ENCODE measurements at regions not wholly inside any gene's neighbourhood (a gene's known extent, or its start where the extent isn't known, plus 50 kb on each side); places are given as distances from the start of the nearest gene placed in this dataset.

DNA sequence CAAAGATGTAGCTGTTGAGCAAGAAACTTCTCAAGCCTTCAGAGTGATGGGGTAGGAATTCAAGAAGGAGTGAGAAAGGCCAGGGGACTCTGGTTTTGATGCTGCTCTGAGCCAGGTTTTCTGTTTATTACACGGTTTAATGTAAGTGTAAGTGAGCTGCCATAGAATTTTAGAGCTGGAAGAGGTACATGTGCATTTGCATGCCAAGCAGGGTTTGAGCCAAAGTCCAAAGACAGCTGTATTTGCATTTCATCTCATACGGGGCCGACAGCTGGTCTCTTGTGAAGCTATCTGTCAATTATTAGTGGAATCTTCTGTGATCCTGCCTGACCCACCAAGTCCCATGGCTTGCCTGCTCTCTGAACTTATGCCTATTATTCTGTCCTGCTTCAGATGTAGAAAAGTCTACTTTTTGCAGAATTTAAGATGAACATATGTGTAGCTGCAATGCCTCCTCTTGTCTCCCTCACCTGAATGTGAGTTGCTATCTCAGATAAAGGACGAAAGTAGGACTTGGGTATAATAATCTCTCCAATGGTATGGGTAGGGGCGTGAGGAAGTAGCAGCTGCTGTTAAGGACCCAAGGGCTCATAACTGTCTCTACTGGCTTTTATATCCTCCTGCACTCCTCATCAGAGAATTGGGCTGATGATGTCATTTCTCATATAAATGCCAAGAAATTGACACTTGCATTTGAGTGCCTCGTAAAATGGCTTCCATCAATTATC is 160.0 kb downstream of the SQOR start (continued):
- no peak for TF ChIP-seq ZSCAN29 (CRISPR knock-in tag; conservative IDR thresholded peaks at IDR 0.05)
- TF ChIP-seq, protein P1, sequence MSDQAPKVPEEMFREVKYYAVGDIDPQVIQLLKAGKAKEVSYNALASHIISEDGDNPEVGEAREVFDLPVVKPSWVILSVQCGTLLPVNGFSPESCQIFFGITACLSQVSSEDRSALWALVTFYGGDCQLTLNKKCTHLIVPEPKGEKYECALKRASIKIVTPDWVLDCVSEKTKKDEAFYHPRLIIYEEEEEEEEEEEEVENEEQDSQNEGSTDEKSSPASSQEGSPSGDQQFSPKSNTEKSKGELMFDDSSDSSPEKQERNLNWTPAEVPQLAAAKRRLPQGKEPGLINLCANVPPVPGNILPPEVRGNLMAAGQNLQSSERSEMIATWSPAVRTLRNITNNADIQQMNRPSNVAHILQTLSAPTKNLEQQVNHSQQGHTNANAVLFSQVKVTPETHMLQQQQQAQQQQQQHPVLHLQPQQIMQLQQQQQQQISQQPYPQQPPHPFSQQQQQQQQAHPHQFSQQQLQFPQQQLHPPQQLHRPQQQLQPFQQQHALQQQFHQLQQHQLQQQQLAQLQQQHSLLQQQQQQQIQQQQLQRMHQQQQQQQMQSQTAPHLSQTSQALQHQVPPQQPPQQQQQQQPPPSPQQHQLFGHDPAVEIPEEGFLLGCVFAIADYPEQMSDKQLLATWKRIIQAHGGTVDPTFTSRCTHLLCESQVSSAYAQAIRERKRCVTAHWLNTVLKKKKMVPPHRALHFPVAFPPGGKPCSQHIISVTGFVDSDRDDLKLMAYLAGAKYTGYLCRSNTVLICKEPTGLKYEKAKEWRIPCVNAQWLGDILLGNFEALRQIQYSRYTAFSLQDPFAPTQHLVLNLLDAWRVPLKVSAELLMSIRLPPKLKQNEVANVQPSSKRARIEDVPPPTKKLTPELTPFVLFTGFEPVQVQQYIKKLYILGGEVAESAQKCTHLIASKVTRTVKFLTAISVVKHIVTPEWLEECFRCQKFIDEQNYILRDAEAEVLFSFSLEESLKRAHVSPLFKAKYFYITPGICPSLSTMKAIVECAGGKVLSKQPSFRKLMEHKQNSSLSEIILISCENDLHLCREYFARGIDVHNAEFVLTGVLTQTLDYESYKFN (CRISPR knock-in tag; conservative IDR thresholded peaks at IDR 0.05) = peak; percentile 82
- peak; percentile 32; the same call in 1 of the 2 replicates for TF ChIP-seq SALL1 (CRISPR knock-in tag; IDR thresholded peaks at IDR 0.05)
- TF ChIP-seq TBX2 (CRISPR knock-in tag; IDR thresholded peaks at IDR 0.05; ENCODE audit: borderline replicate concordance) = peak; percentile 33; the same call in 1 of the 2 replicates
- no peak for TF ChIP-seq NAIF1 (CRISPR knock-in tag; IDR thresholded peaks at IDR 0.05; ENCODE audit: borderline replicate concordance)
- TF ChIP-seq ZSCAN31 (CRISPR knock-in tag; IDR thresholded peaks at IDR 0.05; ENCODE audit: low read depth) = no peak
- TF ChIP-seq KDM1A (CRISPR knock-in tag; IDR thresholded peaks at IDR 0.05) = no peak
- no peak for TF ChIP-seq BORCS8-MEF2B (CRISPR knock-in tag; IDR thresholded peaks at IDR 0.05)
- no peak for TF ChIP-seq ATF7-NPFF (CRISPR knock-in tag; IDR thresholded peaks at IDR 0.05; ENCODE audit: low read depth)
- TF ChIP-seq HNF4A (CRISPR knock-in tag; IDR thresholded peaks at IDR 0.05) = peak; percentile 91
- TF ChIP-seq, protein P2, sequence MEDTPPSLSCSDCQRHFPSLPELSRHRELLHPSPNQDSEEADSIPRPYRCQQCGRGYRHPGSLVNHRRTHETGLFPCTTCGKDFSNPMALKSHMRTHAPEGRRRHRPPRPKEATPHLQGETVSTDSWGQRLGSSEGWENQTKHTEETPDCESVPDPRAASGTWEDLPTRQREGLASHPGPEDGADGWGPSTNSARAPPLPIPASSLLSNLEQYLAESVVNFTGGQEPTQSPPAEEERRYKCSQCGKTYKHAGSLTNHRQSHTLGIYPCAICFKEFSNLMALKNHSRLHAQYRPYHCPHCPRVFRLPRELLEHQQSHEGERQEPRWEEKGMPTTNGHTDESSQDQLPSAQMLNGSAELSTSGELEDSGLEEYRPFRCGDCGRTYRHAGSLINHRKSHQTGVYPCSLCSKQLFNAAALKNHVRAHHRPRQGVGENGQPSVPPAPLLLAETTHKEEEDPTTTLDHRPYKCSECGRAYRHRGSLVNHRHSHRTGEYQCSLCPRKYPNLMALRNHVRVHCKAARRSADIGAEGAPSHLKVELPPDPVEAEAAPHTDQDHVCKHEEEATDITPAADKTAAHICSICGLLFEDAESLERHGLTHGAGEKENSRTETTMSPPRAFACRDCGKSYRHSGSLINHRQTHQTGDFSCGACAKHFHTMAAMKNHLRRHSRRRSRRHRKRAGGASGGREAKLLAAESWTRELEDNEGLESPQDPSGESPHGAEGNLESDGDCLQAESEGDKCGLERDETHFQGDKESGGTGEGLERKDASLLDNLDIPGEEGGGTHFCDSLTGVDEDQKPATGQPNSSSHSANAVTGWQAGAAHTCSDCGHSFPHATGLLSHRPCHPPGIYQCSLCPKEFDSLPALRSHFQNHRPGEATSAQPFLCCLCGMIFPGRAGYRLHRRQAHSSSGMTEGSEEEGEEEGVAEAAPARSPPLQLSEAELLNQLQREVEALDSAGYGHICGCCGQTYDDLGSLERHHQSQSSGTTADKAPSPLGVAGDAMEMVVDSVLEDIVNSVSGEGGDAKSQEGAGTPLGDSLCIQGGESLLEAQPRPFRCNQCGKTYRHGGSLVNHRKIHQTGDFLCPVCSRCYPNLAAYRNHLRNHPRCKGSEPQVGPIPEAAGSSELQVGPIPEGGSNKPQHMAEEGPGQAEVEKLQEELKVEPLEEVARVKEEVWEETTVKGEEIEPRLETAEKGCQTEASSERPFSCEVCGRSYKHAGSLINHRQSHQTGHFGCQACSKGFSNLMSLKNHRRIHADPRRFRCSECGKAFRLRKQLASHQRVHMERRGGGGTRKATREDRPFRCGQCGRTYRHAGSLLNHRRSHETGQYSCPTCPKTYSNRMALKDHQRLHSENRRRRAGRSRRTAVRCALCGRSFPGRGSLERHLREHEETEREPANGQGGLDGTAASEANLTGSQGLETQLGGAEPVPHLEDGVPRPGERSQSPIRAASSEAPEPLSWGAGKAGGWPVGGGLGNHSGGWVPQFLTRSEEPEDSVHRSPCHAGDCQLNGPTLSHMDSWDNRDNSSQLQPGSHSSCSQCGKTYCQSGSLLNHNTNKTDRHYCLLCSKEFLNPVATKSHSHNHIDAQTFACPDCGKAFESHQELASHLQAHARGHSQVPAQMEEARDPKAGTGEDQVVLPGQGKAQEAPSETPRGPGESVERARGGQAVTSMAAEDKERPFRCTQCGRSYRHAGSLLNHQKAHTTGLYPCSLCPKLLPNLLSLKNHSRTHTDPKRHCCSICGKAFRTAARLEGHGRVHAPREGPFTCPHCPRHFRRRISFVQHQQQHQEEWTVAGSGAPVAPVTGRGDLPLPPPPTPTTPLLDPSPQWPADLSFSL (CRISPR knock-in tag; IDR thresholded peaks at IDR 0.05) = no peak
- TF ChIP-seq, protein P3, sequence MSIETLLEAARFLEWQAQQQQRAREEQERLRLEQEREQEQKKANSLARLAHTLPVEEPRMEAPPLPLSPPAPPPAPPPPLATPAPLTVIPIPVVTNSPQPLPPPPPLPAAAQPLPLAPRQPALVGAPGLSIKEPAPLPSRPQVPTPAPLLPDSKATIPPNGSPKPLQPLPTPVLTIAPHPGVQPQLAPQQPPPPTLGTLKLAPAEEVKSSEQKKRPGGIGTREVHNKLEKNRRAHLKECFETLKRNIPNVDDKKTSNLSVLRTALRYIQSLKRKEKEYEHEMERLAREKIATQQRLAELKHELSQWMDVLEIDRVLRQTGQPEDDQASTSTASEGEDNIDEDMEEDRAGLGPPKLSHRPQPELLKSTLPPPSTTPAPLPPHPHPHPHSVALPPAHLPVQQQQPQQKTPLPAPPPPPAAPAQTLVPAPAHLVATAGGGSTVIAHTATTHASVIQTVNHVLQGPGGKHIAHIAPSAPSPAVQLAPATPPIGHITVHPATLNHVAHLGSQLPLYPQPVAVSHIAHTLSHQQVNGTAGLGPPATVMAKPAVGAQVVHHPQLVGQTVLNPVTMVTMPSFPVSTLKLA (IDR thresholded peaks at IDR 0.05) = no peak
- TF ChIP-seq ZNF891 (CRISPR knock-in tag; IDR thresholded peaks at IDR 0.05) = no peak
- TF ChIP-seq, protein P4, sequence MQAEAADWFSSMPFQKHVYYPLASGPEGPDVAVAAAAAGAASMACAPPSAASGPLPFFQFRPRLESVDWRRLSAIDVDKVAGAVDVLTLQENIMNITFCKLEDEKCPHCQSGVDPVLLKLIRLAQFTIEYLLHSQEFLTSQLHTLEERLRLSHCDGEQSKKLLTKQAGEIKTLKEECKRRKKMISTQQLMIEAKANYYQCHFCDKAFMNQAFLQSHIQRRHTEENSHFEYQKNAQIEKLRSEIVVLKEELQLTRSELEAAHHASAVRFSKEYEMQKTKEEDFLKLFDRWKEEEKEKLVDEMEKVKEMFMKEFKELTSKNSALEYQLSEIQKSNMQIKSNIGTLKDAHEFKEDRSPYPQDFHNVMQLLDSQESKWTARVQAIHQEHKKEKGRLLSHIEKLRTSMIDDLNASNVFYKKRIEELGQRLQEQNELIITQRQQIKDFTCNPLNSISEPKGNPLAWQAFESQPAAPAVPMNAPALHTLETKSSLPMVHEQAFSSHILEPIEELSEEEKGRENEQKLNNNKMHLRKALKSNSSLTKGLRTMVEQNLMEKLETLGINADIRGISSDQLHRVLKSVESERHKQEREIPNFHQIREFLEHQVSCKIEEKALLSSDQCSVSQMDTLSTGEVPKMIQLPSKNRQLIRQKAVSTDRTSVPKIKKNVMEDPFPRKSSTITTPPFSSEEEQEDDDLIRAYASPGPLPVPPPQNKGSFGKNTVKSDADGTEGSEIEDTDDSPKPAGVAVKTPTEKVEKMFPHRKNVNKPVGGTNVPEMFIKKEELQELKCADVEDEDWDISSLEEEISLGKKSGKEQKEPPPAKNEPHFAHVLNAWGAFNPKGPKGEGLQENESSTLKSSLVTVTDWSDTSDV (CRISPR knock-in tag; IDR thresholded peaks at IDR 0.05) = no peak
